ENCODE measurements at regions not wholly inside any gene's neighbourhood (a gene's known extent, or its start where the extent isn't known, plus 50 kb on each side); places are given as distances from the start of the nearest gene placed in this dataset.

DNA sequence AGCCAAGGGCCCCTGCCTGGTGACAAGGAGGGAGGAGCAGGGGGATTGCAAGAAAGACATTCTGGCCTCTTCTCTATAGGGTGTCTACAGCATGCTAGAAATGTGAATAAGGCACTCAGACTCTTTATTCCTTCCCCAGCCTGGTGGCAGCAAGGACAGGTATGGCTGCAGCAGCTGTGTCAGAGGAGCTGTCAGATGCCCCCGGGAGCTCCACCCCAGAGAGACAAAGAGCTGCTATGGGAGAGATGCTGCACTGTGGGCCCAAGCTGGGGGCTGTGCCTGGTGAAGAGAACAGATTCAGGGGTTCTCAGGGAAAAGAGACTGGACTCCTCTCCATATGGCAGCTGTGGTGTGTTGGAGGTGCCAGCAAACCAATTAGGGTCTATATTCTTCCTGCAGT, 1063.3 kb downstream of the OLFM4 start:
- TF ChIP-seq POLR2AphosphoS5 (IDR thresholded peaks at IDR 0.05; ENCODE audit: low read depth, low read length) (no peak), POLR2A (IDR thresholded peaks at IDR 0.05; ENCODE audit: low read depth, low read length) (no peak), POU2F2 (IDR thresholded peaks at IDR 0.05; ENCODE audit: low read depth, low read length) (no peak), TAF1 (IDR thresholded peaks at IDR 0.05; ENCODE audit: low read depth, low read length) (no peak), SPI1 (IDR thresholded peaks at IDR 0.05; ENCODE audit: low read depth, low read length) (no peak)
